ENCODE measurements at regions not wholly inside any gene's neighbourhood (a gene's known extent, or its start where the extent isn't known, plus 50 kb on each side); places are given as distances from the start of the nearest gene placed in this dataset.
A peak's percentile ranks its signal among the peaks of the same experiment; 100 is the strongest.
"Not testable (repeated sequence)": the region's sequence is repeated elsewhere in the genome, so short reads cannot be mapped to it uniquely, and the experiment has no call there.

DNA sequence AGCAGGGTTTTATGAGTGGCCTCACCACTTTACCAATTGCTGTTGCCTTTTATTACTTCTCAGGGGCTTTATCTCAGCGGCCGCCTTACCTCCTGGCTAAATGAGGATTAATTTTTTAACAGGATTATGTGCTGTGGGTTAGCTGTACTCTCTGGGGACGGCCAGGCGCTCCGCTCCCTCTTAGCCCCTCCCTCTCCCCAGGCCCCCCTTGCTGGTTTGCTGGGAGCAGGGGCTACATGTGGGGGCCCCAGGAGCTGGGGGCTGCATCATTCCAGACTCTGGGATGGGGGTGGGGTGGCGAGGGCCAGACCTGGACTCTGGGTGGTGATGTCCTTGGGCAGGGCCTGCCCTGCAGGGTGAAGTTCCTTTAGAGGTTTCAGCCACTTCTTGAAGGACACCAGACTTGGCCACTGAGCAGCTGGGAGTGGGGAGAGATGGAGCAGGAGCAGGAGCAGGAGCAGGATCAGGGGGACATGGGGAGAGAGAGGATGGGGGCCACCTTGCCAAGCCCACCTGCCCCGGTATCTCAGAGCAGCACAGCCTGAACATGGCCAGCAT is 196.1 kb downstream of the GOLGA6L6 start:
- peak; percentile 20 for DNase-seq

DNA sequence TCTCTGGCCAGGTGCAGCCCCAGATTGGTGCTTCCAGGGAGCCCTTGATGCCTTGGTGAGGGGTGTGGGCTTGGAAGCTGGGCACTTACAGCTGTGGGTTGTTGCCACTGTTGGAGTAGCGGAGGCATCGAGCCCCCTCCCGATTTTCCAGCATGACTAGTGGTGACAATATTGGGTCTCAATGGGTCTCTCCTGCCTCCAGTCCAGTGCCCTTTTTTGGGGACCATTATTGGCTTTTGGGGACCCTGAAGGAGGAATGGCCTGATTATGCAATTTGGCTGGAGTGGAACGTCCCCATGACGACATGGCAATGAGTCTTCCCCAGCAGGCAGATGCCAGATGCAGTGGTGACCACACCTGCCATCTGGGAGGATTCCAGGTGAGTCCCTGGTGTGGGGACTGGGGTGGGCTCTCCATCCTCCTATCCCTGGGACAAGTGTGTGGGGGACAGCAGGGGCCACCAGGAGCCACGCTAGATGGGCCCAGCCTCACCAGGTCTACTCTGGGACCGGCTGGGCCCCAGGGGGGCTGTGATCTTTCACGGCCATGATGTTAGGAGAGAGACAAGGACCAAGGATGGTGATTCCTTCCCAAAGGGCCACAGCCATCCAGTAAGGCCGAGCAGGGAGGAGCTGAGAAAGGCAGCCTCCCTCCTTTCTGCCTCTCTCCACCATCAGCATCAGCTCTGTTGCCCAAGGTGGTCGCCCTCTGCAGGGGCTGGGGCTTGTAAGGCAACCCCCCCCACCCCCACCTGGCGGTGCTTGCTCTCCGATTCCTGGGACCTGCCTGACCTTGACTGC is 196.8 kb downstream of the GOLGA6L6 start:
- DNase-seq, result peak; percentile 26

GRCh38 chr15:20343395-20344211 is 198.0 kb downstream of the GOLGA6L6 start:
- not testable (repeated sequence) for DNase-seq

DNA sequence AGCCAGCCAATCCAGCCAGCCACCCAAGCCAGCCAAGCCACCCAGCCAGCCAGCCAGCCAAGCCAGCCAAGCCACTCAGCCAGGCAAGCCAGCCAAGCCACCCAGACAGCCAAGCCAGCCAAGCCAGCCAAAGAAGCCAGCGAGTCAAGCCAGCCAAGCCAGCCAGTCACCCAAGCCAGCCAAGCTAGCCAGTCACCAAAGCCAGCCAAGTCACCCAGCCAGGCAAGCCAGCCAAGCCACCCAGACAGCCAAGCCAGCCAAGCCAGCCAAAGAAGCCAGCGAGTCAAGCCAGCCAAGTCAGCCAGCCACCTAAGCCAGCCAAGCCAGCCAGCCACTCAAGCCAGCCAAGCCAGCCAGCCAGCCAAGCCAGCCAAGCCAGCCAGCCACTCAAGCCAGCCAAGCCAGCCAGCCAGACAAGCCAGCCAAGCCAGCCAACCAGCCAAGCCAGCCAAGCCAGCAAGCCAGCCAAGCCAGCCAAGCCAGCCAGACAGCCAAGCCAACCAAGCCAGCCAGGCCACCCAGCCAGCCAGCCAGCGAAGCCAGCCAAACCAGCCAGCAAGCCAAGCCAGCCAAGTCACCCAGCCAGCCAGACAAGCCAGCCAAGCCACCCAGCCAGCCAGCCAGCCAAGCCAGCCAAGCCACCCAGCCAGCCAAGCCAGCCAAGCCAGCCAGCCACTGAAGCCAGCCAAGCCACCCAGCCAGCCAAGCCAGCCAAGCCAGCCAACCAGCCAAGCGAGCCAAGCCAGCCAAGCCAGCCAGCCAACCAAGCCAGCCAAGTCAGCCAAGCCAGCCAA is 198.8 kb downstream of the GOLGA6L6 start:
- not testable (repeated sequence) for DNase-seq

DNA sequence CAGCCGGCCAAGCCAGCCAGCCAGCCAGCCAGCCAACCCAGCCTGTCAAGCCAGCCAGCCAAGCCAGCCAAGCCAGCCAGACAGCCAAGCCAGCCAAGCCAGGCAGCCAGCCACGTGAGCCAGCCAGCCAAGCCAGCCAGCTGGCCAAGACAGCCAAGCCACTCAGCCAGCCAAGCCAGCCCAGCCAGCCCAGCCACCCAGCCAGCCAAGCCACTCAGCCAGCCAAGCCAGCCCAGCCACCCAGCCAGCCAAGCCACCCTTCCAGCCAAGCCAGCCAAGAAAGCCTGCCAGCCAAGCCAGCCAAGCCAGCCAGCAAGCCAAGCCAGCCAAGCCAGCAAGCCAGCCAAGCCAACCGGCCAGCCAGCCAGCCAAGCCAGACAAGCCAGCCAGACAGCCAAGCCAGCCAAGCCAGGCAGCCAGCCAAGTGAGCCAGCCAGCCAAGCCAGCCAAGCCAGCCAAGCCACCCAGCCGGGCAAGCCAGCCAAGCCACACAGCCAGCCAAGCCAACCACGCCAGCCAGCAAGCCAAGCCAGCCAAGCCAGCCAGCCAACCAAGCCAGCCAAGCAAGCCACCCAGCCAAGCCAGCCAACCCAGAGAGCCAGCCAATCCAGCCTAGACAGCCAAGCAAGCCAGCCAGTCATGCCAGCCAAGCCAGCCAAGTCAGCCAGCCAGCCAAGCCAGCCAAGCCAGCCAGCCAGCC is 199.5 kb downstream of the GOLGA6L6 start:
- DNase-seq, result peak; percentile 14

- peak; percentile 38 for DNase-seq
Observed at GRCh38 chr15:20340931-20341661, 200.5 kb downstream of the GOLGA6L6 start.

GRCh38 chr15:20340331-20340811 is 201.2 kb downstream of the GOLGA6L6 start:
- DNase-seq, result no peak

DNA sequence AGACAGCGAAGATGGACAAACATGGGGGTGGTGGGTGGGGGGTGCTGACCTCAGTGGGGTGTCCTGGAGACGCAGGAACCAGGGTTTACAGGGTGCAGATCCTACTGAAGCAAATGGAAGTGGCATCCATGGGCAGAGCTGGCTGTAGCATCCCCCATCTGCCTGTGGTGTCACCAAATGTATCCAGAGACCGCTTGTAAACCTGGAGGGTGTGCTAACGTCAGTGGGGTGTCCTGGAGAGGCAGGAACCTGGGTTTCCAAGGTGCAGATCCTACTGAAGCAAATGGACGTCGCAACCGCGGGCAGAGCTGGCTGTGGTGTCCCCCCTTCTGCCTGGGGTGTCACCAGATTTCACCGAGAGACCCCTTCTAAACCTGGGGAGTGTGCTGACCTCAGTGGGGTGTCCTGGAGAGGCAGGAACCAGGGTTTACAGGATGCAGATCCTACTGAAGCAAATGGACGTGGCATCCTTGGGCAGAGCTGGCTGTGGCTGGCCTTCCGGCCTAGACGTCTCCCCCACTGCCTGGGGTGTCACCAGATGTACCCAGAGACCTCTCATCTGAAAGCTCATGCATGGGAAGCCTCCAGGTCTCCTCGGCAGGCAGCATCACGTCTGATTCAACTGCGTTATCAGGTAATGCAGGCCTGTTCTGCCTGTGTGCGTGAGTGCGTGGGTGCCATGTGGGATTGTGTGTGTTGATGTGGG is 202.4 kb downstream of the GOLGA6L6 start:
- DNase-seq, result not testable (repeated sequence)

GRCh38 chr15:20338671-20339070 is 202.9 kb downstream of the GOLGA6L6 start:
- not testable (repeated sequence) for DNase-seq

- not testable (repeated sequence) for DNase-seq
Observed at GRCh38 chr15:20337238-20337637, 204.4 kb downstream of the GOLGA6L6 start.

DNA sequence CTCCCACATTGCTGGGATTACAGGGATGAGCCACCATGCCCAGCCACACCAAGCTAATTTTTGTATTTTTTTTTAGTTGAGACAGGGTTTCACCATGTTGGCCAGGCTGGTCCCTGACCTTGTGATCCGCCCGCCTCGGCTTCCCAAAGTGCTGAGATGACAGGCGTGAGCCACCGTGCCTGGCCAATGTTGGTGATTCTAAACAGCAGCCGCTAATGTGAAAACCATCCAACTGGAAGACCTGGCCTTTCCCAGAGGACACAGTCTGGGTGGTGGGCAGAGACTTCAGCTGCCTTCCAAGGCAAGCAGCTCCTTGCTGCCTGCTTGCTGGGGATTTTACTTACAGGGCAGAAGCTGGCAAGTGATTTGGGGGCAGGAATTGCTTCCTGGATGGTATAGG is 207.1 kb downstream of the GOLGA6L6 start:
- not testable (repeated sequence) for DNase-seq

GRCh38 chr15:20325751-20326150 is 215.8 kb downstream of the GOLGA6L6 start:
- DNase-seq, result not testable (repeated sequence)

DNA sequence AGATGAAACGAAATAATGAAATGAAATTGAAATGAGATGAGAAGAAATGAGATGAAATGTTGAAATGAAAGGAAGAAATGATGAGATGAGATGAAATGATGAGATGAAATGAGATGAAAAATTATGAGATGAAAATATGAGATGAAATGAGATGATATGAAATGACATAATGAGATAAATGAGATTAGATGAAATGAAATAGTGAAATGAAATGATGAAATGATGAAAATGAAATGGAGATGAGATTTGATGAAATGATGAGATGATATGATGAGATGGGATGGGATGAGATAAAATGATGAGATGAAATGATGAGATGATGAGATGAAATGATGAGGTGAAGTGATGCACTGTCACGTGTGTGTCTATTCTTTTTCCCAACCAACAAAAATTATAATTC is 224.5 kb downstream of the GOLGA6L6 start:
- not testable (repeated sequence) for DNase-seq

GRCh38 chr15:20311014-20311680 is 230.5 kb downstream of the GOLGA6L6 start:
- not testable (repeated sequence) for DNase-seq

- DNase-seq, result no peak
Observed at GRCh38 chr15:20310603-20311002, 231.0 kb downstream of the GOLGA6L6 start.

DNA sequence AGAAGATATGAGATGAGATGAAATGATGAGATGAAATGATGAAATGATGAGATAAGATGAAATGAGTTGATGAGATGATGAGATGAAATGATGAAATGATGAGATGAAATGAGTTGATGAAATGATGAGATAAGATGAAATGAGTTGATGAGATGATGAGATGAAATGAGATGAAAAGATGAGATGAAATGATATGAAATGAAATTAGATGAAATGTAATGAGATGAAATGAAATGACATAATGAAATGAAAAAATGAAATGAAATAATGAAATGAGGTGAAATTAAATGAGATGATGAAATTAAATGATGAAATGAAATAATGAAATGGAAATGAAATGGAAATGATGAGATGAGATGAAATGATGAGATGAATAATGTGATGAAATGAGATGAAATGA is 231.6 kb downstream of the GOLGA6L6 start:
- DNase-seq, result not testable (repeated sequence)

- not testable (repeated sequence) for DNase-seq
Observed at GRCh38 chr15:20309395-20309794, 232.2 kb downstream of the GOLGA6L6 start.

GRCh38 chr15:20308027-20308690 is 233.4 kb downstream of the GOLGA6L6 start:
- not testable (repeated sequence) for DNase-seq

DNA sequence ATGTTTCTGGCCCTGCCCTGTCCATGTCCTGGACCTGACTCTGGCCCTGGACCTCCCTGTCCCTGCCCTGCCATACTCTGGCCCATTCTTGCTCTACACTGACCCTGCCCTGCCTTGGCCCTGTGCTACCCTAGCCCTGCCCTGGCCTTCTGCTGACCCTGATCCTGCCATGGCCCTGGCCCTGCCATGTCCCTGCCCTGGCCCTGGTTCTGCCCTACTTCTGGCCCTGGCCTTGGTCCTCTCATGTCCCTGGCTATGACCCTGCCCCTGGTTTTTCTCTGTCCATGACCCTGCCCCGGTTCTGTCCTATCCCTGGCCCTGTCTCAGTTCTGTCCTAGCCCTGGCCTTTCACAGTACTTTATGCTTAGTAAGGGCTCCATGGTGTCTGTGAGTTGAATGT is 234.5 kb downstream of the GOLGA6L6 start:
- DNase-seq, result not testable (repeated sequence)

All from 8988T (cell line).